SK-N-SH (cell line): ENCODE measurements at regions not wholly inside any gene's neighbourhood (a gene's known extent, or its start where the extent isn't known, plus 50 kb on each side); places are given as distances from the start of the nearest gene placed in this dataset.

Experiments used
- CTCF ChIA-PET: fragments of 300-600, 350-600 bp; formaldehyde crosslinking; extraction: SDS; loops from one replicate; lab custom pipeline; 2021; lab: Yijun Ruan, JAX
- POLR2A ChIA-PET: fragments of 350-600 bp; sonication (Branson Sonifier 250); formaldehyde crosslinking; extraction: SDS; loops from one replicate; lab custom pipeline; 2020; ENCODE audit warnings: antibody characterized with exemption, inconsistent platforms; lab: Yijun Ruan, JAX
- DNase-seq: peaks from one replicate; pipeline ENCODE4 v3.0.0; 2012
- H2AFZ ChIP-seq: fragments of 200-600 bp; sonication (generic); 2 replicates; pipeline ENCODE4 v1.8.1; 2016; ENCODE audit warnings: antibody characterized with exemption, mild to moderate bottlenecking, low read depth
- H3F3A ChIP-seq: fragments of 200-600 bp; sonication (generic); replicated peaks from 2 replicates; pipeline ENCODE3; 2016; ENCODE audit warnings: antibody characterized with exemption, mild to moderate bottlenecking; ENCODE audit not compliant: insufficient read depth
- H3K27ac ChIP-seq, 2 experiments: fragments of 200-500 bp in 1 of 2; fragments of 200-600 bp in 1 of 2; sonication (Bioruptor generic) in 1 of 2; sonication (generic), shearing (Covaris generic) in 1 of 2; 2 replicates each; pipeline versions ENCODE4 v1.5.1 to v1.6.1; 2014 to 2016; ENCODE audit warnings: low read depth in 2 of 2, inconsistent platforms in 1 of 2, low read length in 1 of 2, mild to moderate bottlenecking in 1 of 2, mixed read lengths in 1 of 2
- H3K27me3 ChIP-seq: fragments of 200-600 bp; sonication (generic), shearing (Covaris generic); 2 replicates; pipeline ENCODE4 v1.6.1; 2016; ENCODE audit warnings: mixed run types; ENCODE audit not compliant: insufficient read depth
- H3K36me3 ChIP-seq, 2 experiments: fragments of 200-500 bp in 1 of 2; fragments of 200-600 bp in 1 of 2; sonication (Bioruptor generic) in 1 of 2; sonication (generic) in 1 of 2; replicated peaks in 1 of 2; 2 replicates each; pipeline versions ENCODE3 to v1.5.1; 2014 to 2016; ENCODE audit warnings: low read length in 1 of 2, mild to moderate bottlenecking in 1 of 2; ENCODE audit not compliant: insufficient read depth in 2 of 2, control insufficient read depth in 1 of 2
- H3K4me1 ChIP-seq, 2 experiments: fragments of 200-500 bp in 1 of 2; fragments of 200-600 bp in 1 of 2; sonication (Bioruptor generic) in 1 of 2; sonication (generic), shearing (Covaris generic) in 1 of 2; 2 replicates each; pipeline versions ENCODE4 v1.5.1 to v1.6.1; 2014 to 2016; ENCODE audit warnings: low read depth in 1 of 2, low read length in 1 of 2, mixed run types in 1 of 2; ENCODE audit not compliant: insufficient read depth in 2 of 2, control insufficient read depth in 1 of 2
- H3K4me2 ChIP-seq: fragments of 200-600 bp; sonication (generic), shearing (Covaris generic); 2 replicates; pipeline ENCODE4 v1.6.1; 2017; ENCODE audit warnings: mixed run types
- H3K4me3 ChIP-seq, 2 experiments: fragments of 200-500 bp in 1 of 2; fragments of 200-600 bp in 1 of 2; sonication (Bioruptor generic) in 1 of 2; sonication (generic), shearing (Covaris generic) in 1 of 2; 2 replicates each; pipeline versions ENCODE4 v1.5.1 to v1.8.1; 2014 to 2016; ENCODE audit warnings: low read depth in 2 of 2, inconsistent platforms in 1 of 2, low read length in 1 of 2, mild to moderate bottlenecking in 1 of 2, mixed read lengths in 1 of 2, moderate library complexity in 1 of 2
- H3K79me2 ChIP-seq: fragments of 200-600 bp; sonication (generic); 2 replicates; pipeline ENCODE4 v1.8.1; 2017; ENCODE audit warnings: mild to moderate bottlenecking; ENCODE audit not compliant: insufficient read depth
- H3K9ac ChIP-seq: fragments of 200-600 bp; sonication (generic); 2 replicates; pipeline ENCODE4 v1.6.1; 2017; ENCODE audit warnings: mixed run types
- H3K9me2 ChIP-seq: fragments of 200-600 bp; sonication (generic); 2 replicates; pipeline ENCODE4 v1.6.1; 2017; ENCODE audit warnings: mixed run types
- H3K9me3 ChIP-seq: fragments of 200-600 bp; sonication (generic); 2 replicates; pipeline ENCODE4 v1.6.1; 2017; ENCODE audit warnings: mixed run types, mild to moderate bottlenecking, moderate library complexity
- H4K20me1 ChIP-seq: fragments of 200-600 bp; sonication (generic); 2 replicates; pipeline ENCODE4 v1.6.1; 2017; ENCODE audit warnings: mild to moderate bottlenecking, mixed run types; ENCODE audit not compliant: insufficient read depth
- CHD2 ChIP-seq: fragments of 150-350 bp; IDR thresholded peaks from 2 replicates; pipeline ENCODE4 v1.6.1; 2018; ENCODE audit warnings: low read length; ENCODE audit not compliant: partially characterized antibody
- ELF1 ChIP-seq: IDR thresholded peaks from 2 replicates; pipeline ENCODE4 v1.4.0; 2012
- EP300 ChIP-seq, 2 experiments: IDR thresholded peaks; 2 replicates each; pipeline versions ENCODE4 v1.4.0 to v1.6.1; 2012; ENCODE audit warnings: borderline replicate concordance in 1 of 2, low read depth in 1 of 2, low read length in 1 of 2
- EZH2phosphoT487 ChIP-seq: fragments of 200-600 bp; sonication (generic); IDR thresholded peaks from 2 replicates; pipeline ENCODE4 v1.6.1; 2017; ENCODE audit warnings: low read depth, mixed run types, mild to moderate bottlenecking, antibody characterized with exemption, moderate library complexity, borderline replicate concordance
- FOSL2 ChIP-seq: IDR thresholded peaks from 2 replicates; pipeline ENCODE4 v1.4.0; 2012; ENCODE audit warnings: low read depth, mild to moderate bottlenecking, moderate library complexity, borderline replicate concordance
- FOXJ3 ChIP-seq: sonication (generic); formaldehyde crosslinking; IDR thresholded peaks from 2 replicates; pipeline ENCODE4 v1.5.1; 2020; ENCODE audit warnings: mild to moderate bottlenecking, missing genetic modification reagents
- GABPA ChIP-seq: IDR thresholded peaks from 2 replicates; pipeline ENCODE4 v1.4.0; 2012; ENCODE audit warnings: low read depth, mild to moderate bottlenecking
- GATA2 ChIP-seq: sonication (generic); formaldehyde crosslinking; IDR thresholded peaks from 2 replicates; pipeline ENCODE4 v1.5.0; 2020; ENCODE audit warnings: mild to moderate bottlenecking, missing genetic modification reagents
- MEF2A ChIP-seq: IDR thresholded peaks from 2 replicates; pipeline ENCODE4 v1.4.0; 2012; ENCODE audit warnings: low read depth, borderline replicate concordance
- MXI1 ChIP-seq: IDR thresholded peaks from 2 replicates; pipeline ENCODE4 v1.6.1; 2012; ENCODE audit warnings: mild to moderate bottlenecking, low read depth, low read length, improper control_type of control experiment
- NFIC ChIP-seq: IDR thresholded peaks from 2 replicates; pipeline ENCODE4 v1.4.0; 2012; ENCODE audit warnings: borderline replicate concordance
- POLR2AphosphoS5 ChIP-seq: IDR thresholded peaks from 2 replicates; pipeline ENCODE4 v1.6.1; 2012; ENCODE audit warnings: low read depth, low read length
- RAD21 ChIP-seq: IDR thresholded peaks from 2 replicates; pipeline ENCODE4 v1.6.1; 2012; ENCODE audit warnings: mild to moderate bottlenecking, low read length
- RFX5 ChIP-seq: IDR thresholded peaks from 2 replicates; pipeline ENCODE4 v1.6.1; 2012; ENCODE audit warnings: mild to moderate bottlenecking, improper control_type of control experiment, low read length
- RXRA ChIP-seq: IDR thresholded peaks from 2 replicates; pipeline ENCODE4 v1.4.0; 2012; ENCODE audit warnings: low read depth, mild to moderate bottlenecking, borderline replicate concordance
- SIN3A ChIP-seq: IDR thresholded peaks from 2 replicates; pipeline ENCODE4 v1.6.1; 2012; ENCODE audit warnings: low read depth, mild to moderate bottlenecking, low read length, moderate library complexity, borderline replicate concordance
- SMC3 ChIP-seq: IDR thresholded peaks from 2 replicates; pipeline ENCODE4 v1.6.1; 2012; ENCODE audit warnings: low read depth, low read length, improper control_type of control experiment
- TAF1 ChIP-seq: IDR thresholded peaks from 2 replicates; pipeline ENCODE4 v1.6.1; 2012; ENCODE audit warnings: low read depth, mild to moderate bottlenecking, low read length, moderate library complexity, borderline replicate concordance
- TCF12 ChIP-seq: IDR thresholded peaks from 2 replicates; pipeline ENCODE4 v1.4.0; 2012
- TEAD4 ChIP-seq: IDR thresholded peaks from 2 replicates; pipeline ENCODE4 v1.4.0; 2012; ENCODE audit warnings: mild to moderate bottlenecking, borderline replicate concordance; ENCODE audit not compliant: insufficient read depth
- WGBS: methylation state at CpG from one replicate; pipeline ENCODE4 v1.1.6; 2017; ENCODE audit warnings: low lambda C conversion rate; 5-methylcytosine and 5-hydroxymethylcytosine counted together
- TF ChIP-seq, protein P1 (sequence below): IDR thresholded peaks from 2 replicates; pipeline ENCODE4 v1.4.0; 2012; ENCODE audit warnings: low read depth
- TF ChIP-seq, protein P2 (sequence below): fragments of 150-350 bp; IDR thresholded peaks from 2 replicates; pipeline ENCODE4 v1.6.1; 2017; ENCODE audit warnings: antibody characterized with exemption, low read length, low read depth, borderline replicate concordance
- TF ChIP-seq, protein P3 (sequence below): IDR thresholded peaks from 2 replicates; pipeline ENCODE4 v1.4.0; 2012; ENCODE audit warnings: low read depth, borderline replicate concordance

DNA sequence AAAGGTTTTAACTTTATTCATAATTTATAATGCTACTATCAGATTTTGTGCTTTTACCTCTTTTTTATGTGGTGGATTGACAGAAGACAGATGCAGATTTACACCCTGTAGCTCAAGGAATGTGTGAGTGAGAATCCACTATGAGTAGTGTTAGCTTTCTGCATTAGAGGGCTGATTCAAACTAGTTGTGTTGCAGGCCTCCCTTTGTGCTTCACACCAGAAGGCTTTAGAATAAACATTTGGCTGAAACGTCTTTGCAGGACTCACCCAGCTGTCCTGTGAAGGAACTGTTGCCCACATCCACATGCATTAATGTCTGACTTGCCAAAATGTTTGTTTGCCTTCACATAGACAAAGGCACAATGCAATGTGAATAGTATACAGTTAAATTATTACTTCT, 127.0 kb downstream of the PCDH7 start:
- H3K4me3 ChIP-seq, result no peak overlapping the region

DNA sequence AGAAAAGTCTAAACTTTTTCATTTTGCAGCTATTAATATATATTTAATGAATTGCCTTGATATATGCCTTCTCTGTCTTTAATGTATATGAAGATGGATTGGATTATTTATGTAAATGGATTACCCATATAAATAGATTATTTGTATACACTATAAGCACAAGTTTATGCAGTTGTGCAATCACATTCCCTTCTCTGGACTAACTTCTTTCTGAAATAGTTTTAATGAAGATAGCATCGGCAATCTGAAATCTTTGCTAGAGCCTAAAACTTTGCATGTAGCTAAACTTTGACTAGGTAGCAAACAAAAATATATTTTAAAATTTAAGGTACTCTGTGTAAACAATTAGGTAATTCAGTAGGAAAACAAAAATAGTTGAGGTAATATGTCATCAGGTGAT, 127.8 kb downstream of the PCDH7 start:
- Histone ChIP-seq H3K36me3 (no peaks in the 10 kb centered on the region), H4K20me1 (no peaks in the 10 kb centered on the region), H2AFZ (no peak overlapping the region), H3K27ac (no peak overlapping the region), H3K4me1 (no peaks in the 10 kb centered on the region), H3K79me2 (no peaks in the 10 kb centered on the region), H3K9me2 (no peaks in the 10 kb centered on the region), H3K27me3 (no peaks in the 10 kb centered on the region), H3K9me3 (no peaks in the 10 kb centered on the region), H3K9ac (no peak overlapping the region), H3K4me3 (no peak overlapping the region), H3F3A (no peaks in the 10 kb centered on the region), H3K4me2 (no peak overlapping the region)
- WGBS, result 73% methylated on average over 1 of the region's 1 CpG
- POLR2A ChIA-PET, result no interaction called here
- no peak for DNase-seq
- CTCF ChIA-PET, result interaction anchor here (0.8 kb wide), 1 partner anchor 14 kb away, joined by 3 read pairs; no protein-coding TSS in a partner anchor
- TF ChIP-seq ELF1 (no peak), TCF12 (no peak), SMC3 (no peak), GATA2 (CRISPR knock-in tag) (no peak), EZH2phosphoT487 (no peak), MXI1 (no peak), POLR2AphosphoS5 (no peak)
- TF ChIP-seq, protein P1, sequence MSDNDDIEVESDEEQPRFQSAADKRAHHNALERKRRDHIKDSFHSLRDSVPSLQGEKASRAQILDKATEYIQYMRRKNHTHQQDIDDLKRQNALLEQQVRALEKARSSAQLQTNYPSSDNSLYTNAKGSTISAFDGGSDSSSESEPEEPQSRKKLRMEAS, result no peak
- TF ChIP-seq, protein P2, sequence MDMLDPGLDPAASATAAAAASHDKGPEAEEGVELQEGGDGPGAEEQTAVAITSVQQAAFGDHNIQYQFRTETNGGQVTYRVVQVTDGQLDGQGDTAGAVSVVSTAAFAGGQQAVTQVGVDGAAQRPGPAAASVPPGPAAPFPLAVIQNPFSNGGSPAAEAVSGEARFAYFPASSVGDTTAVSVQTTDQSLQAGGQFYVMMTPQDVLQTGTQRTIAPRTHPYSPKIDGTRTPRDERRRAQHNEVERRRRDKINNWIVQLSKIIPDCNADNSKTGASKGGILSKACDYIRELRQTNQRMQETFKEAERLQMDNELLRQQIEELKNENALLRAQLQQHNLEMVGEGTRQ, result no peak

More for the DNA sequence above, 127.0 kb downstream of the PCDH7 start:
- no peaks in the 10 kb centered on the region for H3K79me2 ChIP-seq
- 26% methylated on average over 1 of the region's 1 CpG for WGBS
- H3K36me3 ChIP-seq, result no peaks in the 10 kb centered on the region
- H3F3A ChIP-seq, result no peaks in the 10 kb centered on the region
- no peaks in the 10 kb centered on the region for H3K9me3 ChIP-seq
- H4K20me1 ChIP-seq, result no peaks in the 10 kb centered on the region
- no peak overlapping the region for H3K4me2 ChIP-seq
- no peaks in the 10 kb centered on the region for H3K4me1 ChIP-seq
- CTCF ChIA-PET, result interaction anchor here (0.8 kb wide), 1 partner anchor 15 kb away, joined by 3 read pairs; no protein-coding TSS in a partner anchor
- no peak overlapping the region for H3K27ac ChIP-seq
- no peaks in the 10 kb centered on the region for H3K27me3 ChIP-seq
- no peak for TF ChIP-seq TAF1
- TF ChIP-seq, all 33 proteins: peak for 0
- Histone ChIP-seq H3K9ac (no peak overlapping the region), H3K9me2 (no peaks in the 10 kb centered on the region), H2AFZ (no peak overlapping the region)
- DNase-seq, result no peak
- POLR2A ChIA-PET, result no interaction called here

DNA sequence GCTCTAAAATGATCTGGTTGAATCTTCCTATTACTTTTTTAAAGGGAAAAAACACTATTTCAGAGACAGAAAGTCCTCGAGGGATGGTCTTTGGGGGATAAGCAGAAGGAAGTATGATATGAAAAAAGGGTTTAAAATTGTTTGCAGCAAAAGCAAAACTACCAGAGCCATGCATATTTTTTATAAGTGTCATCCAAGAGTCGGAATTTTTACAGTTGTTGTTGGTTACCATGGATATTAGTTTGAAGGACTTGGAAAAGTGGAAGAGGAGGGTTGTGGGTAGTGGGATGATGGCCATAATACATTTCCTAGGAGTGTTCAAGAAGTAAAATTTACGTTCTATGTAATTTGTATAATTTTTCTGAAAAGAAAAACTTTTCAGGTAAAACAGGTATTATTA, 134.4 kb downstream of the PCDH7 start:
- no peak overlapping the region for H3K4me2 ChIP-seq
- no peaks in the 10 kb centered on the region for H3K27me3 ChIP-seq
- 52% methylated on average over 3 of the region's 3 CpGs for WGBS
- no peak for DNase-seq
- no peaks in the 10 kb centered on the region for H3K79me2 ChIP-seq
- no peaks in the 10 kb centered on the region for H4K20me1 ChIP-seq
- no peaks in the 10 kb centered on the region for H3K9me3 ChIP-seq
- CTCF ChIA-PET, result interaction anchor here (0.7 kb wide), 1 partner anchor 10 kb away, joined by 3 read pairs; no protein-coding TSS in a partner anchor
- H3K27ac ChIP-seq, result no peak overlapping the region
- no peak overlapping the region for H3K4me3 ChIP-seq
- no peak overlapping the region for H2AFZ ChIP-seq
- peaks cover 0 to 2% of the 10 kb centered on the region in 2 experiments; a peak in 1 of 4 replicates for H3K4me1 ChIP-seq
- POLR2A ChIA-PET, result no interaction called here
- H3F3A ChIP-seq, result no peaks in the 10 kb centered on the region
- H3K9me2 ChIP-seq, result no peaks in the 10 kb centered on the region
- no peak overlapping the region for H3K9ac ChIP-seq
- no peaks in the 10 kb centered on the region for H3K36me3 ChIP-seq
- TF ChIP-seq CHD2 (no peak), MEF2A (no peak), NFIC (no peak), TEAD4 (no peak), MXI1 (no peak), FOXJ3 (CRISPR knock-in tag) (no peak), RFX5 (no peak), GABPA (no peak), SMC3 (no peak), SIN3A (no peak), EP300 (IDR thresholded peaks at IDR 0.05; ENCODE audit: borderline replicate concordance in 1 of 2, low read depth in 1 of 2, low read length in 1 of 2) (no peak), RXRA (no peak), RAD21 (no peak), FOSL2 (no peak)
- TF ChIP-seq, protein P3, sequence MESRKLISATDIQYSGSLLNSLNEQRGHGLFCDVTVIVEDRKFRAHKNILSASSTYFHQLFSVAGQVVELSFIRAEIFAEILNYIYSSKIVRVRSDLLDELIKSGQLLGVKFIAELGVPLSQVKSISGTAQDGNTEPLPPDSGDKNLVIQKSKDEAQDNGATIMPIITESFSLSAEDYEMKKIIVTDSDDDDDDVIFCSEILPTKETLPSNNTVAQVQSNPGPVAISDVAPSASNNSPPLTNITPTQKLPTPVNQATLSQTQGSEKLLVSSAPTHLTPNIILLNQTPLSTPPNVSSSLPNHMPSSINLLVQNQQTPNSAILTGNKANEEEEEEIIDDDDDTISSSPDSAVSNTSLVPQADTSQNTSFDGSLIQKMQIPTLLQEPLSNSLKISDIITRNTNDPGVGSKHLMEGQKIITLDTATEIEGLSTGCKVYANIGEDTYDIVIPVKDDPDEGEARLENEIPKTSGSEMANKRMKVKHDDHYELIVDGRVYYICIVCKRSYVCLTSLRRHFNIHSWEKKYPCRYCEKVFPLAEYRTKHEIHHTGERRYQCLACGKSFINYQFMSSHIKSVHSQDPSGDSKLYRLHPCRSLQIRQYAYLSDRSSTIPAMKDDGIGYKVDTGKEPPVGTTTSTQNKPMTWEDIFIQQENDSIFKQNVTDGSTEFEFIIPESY, result no peak
